DOHH2 (cell line): ENCODE measurements at regions not wholly inside any gene's neighbourhood (a gene's known extent, or its start where the extent isn't known, plus 50 kb on each side); places are given as distances from the start of the nearest gene placed in this dataset.

Source experiments
- H3F3A ChIP-seq: fragments of 200-600 bp; sonication (generic), shearing (Covaris generic); 2 replicates; pipeline ENCODE4 v1.6.0; 2016; ENCODE audit warnings: antibody characterized with exemption, mild to moderate bottlenecking; ENCODE audit not compliant: control insufficient read depth, insufficient read depth
- H3K27ac ChIP-seq: fragments of 200-600 bp; sonication (generic); 2 replicates; pipeline ENCODE4 v1.5.1; 2014; ENCODE audit warnings: low read depth, mild to moderate bottlenecking, low read length, moderate library complexity
- H3K27me3 ChIP-seq: fragments of 200-600 bp; sonication (generic); 2 replicates; pipeline ENCODE4 v1.6.1; 2014; ENCODE audit warnings: mild to moderate bottlenecking, low read length, mixed read lengths; ENCODE audit not compliant: control insufficient read depth
- H3K36me3 ChIP-seq: fragments of 200-600 bp; sonication (generic); 2 replicates; pipeline ENCODE4 v1.6.1; 2014; ENCODE audit warnings: mild to moderate bottlenecking, low read length, moderate library complexity, mixed read lengths; ENCODE audit not compliant: control insufficient read depth
- H3K4me1 ChIP-seq: fragments of 200-600 bp; sonication (generic); 2 replicates; pipeline ENCODE4 v1.6.1; 2014; ENCODE audit warnings: mild to moderate bottlenecking, low read length, mixed read lengths; ENCODE audit not compliant: control insufficient read depth
- H3K4me2 ChIP-seq: fragments of 200-600 bp; sonication (generic); 2 replicates; pipeline ENCODE4 v1.6.0; 2014; ENCODE audit warnings: mild to moderate bottlenecking, low read length, moderate library complexity
- H3K4me3 ChIP-seq: fragments of 200-600 bp; sonication (generic); 2 replicates; pipeline ENCODE4 v1.5.1; 2014; ENCODE audit warnings: mild to moderate bottlenecking, low read length, mixed read lengths
- H3K79me2 ChIP-seq: fragments of 200-600 bp; sonication (generic); 2 replicates; pipeline ENCODE4 v1.6.1; 2014; ENCODE audit warnings: mild to moderate bottlenecking, low read length, mixed read lengths; ENCODE audit not compliant: control insufficient read depth
- H3K9me2 ChIP-seq: fragments of 200-600 bp; sonication (generic); replicated peaks from 2 replicates; pipeline ENCODE4 v1.6.1; 2014; ENCODE audit warnings: mild to moderate bottlenecking, low read length, mixed read lengths; ENCODE audit not compliant: control insufficient read depth
- H3K9me3 ChIP-seq: fragments of 200-600 bp; sonication (generic); 2 replicates; pipeline ENCODE4 v1.6.1; 2014; ENCODE audit warnings: antibody characterized with exemption, low read length, mixed read lengths; ENCODE audit not compliant: control insufficient read depth, insufficient read depth
- H4K20me1 ChIP-seq: fragments of 200-600 bp; sonication (generic); 2 replicates; pipeline ENCODE4 v1.6.0; 2014; ENCODE audit warnings: low read depth, mild to moderate bottlenecking, antibody characterized with exemption, low read length, moderate library complexity; ENCODE audit not compliant: control insufficient read depth, insufficient read depth
- CTCF ChIP-seq: fragments of 200-600 bp; sonication (generic); IDR thresholded peaks from one replicate; pipeline ENCODE4 v1.5.1; 2014; ENCODE audit warnings: antibody characterized with exemption, mild to moderate bottlenecking, low read depth, low read length; ENCODE audit not compliant: poor library complexity, severe bottlenecking
- EZH2phosphoT487 ChIP-seq: fragments of 200-600 bp; sonication (generic); IDR thresholded peaks from 2 replicates; pipeline ENCODE4 v1.6.1; 2017; ENCODE audit warnings: borderline replicate concordance, mild to moderate bottlenecking, antibody characterized with exemption, low read length, moderate library complexity, mixed read lengths

- Histone ChIP-seq H3F3A (no peaks in the 10 kb centered on the region), H4K20me1 (no peaks in the 10 kb centered on the region), H3K4me2 (no peak overlapping the region), H3K27me3 (peaks cover 13% of the 10 kb centered on the region), H3K27ac (no peak overlapping the region), H3K4me1 (no peaks in the 10 kb centered on the region), H3K9me3 (no peaks in the 10 kb centered on the region), H3K36me3 (no peaks in the 10 kb centered on the region), H3K9me2 (no peaks in the 10 kb centered on the region), H3K79me2 (no peaks in the 10 kb centered on the region), H3K4me3 (no peak overlapping the region)
- no peak for TF ChIP-seq EZH2phosphoT487
Measured at GRCh38 chr13:39167018-39167417, 128.8 kb downstream of the NHLRC3 start.

- no peak overlapping the region for H3K27ac ChIP-seq
- H3K4me2 ChIP-seq: no peak overlapping the region
- TF ChIP-seq EZH2phosphoT487 (no peak), CTCF (no peak)
- H3K4me1 ChIP-seq: no peaks in the 10 kb centered on the region
- no peaks in the 10 kb centered on the region for H3K36me3 ChIP-seq
- H3F3A ChIP-seq: no peaks in the 10 kb centered on the region
- H3K9me3 ChIP-seq: no peaks in the 10 kb centered on the region
- no peaks in the 10 kb centered on the region for H4K20me1 ChIP-seq
- H3K27me3 ChIP-seq: peaks cover 3% of the 10 kb centered on the region; the same call in 1 of the 2 replicates
- no peaks in the 10 kb centered on the region for H3K79me2 ChIP-seq
- H3K4me3 ChIP-seq: no peak overlapping the region
- H3K9me2 ChIP-seq: no peaks in the 10 kb centered on the region
Measured at GRCh38 chr13:39170711-39171110, 132.5 kb downstream of the NHLRC3 start.

- Histone ChIP-seq H3F3A (no peaks in the 10 kb centered on the region), H3K4me3 (no peak overlapping the region), H3K27me3 (peaks cover 3% of the 10 kb centered on the region; the same call in 1 of the 2 replicates), H3K27ac (no peak overlapping the region), H3K4me1 (no peaks in the 10 kb centered on the region), H4K20me1 (no peaks in the 10 kb centered on the region), H3K9me3 (no peaks in the 10 kb centered on the region), H3K9me2 (no peaks in the 10 kb centered on the region), H3K36me3 (no peaks in the 10 kb centered on the region), H3K79me2 (no peaks in the 10 kb centered on the region), H3K4me2 (no peak overlapping the region)
- TF ChIP-seq EZH2phosphoT487 (no peak), CTCF (no peak)
Measured at GRCh38 chr13:39185326-39185725, 147.1 kb downstream of the NHLRC3 start.

GRCh38 chr13:39186205-39186875 is 148.1 kb downstream of the NHLRC3 start:
- Histone ChIP-seq H3F3A (no peaks in the 10 kb centered on the region), H3K4me2 (no peak overlapping the region), H3K27me3 (peaks cover 3% of the 10 kb centered on the region; the same call in 1 of the 2 replicates), H4K20me1 (no peaks in the 10 kb centered on the region), H3K9me2 (no peaks in the 10 kb centered on the region), H3K4me1 (no peaks in the 10 kb centered on the region), H3K79me2 (no peaks in the 10 kb centered on the region), H3K36me3 (no peaks in the 10 kb centered on the region), H3K4me3 (no peak overlapping the region), H3K9me3 (no peaks in the 10 kb centered on the region), H3K27ac (no peak overlapping the region)
- TF ChIP-seq EZH2phosphoT487: no peak
- TF ChIP-seq CTCF: no peak
